ENCODE measurements at regions not wholly inside any gene's neighbourhood (a gene's known extent, or its start where the extent isn't known, plus 50 kb on each side); places are given as distances from the start of the nearest gene placed in this dataset.

- intact Hi-C loops (cut with micrococcal nuclease; ENCODE audit: unreplicated experiment) (no loop called here), in situ Hi-C loops (cut with MboI) (no loop called here)
- ChIA-PET RAD21 (ENCODE audit: unreplicated experiment) (no interaction called here), POLR2A (interaction anchor here (1.0 to 1.1 kb wide), 2 partner anchors 13 to 25 kb away, joined by 3 to 4 read pairs; no protein-coding TSS in a partner anchor), CTCF (no interaction called here), SMC1A (ENCODE audit: uncharacterized antibody, unreplicated experiment) (no interaction called here)
- no TSS peak for BruUV-seq (replicated peaks)
- Histone ChIP-seq H3K27me3 (replicated peaks in 1 of 2; ENCODE audit: control insufficient read depth in 2 of 2, insufficient read depth in 2 of 2, low read length in 1 of 2) (no peaks in the 10 kb centered on the region), H3K4me3 (no peak overlapping the region), H3K36me3 (ENCODE audit: control insufficient read depth in 2 of 2, insufficient read depth in 2 of 2, low read length in 1 of 2) (no peaks in the 10 kb centered on the region), H3K4me2 (ENCODE audit: control insufficient read depth, insufficient read depth) (no peak overlapping the region), H2AFZ (ENCODE audit: control insufficient read depth, low read depth, low read length) (no peak overlapping the region), H4K20me1 (ENCODE audit: control insufficient read depth, insufficient read depth) (no peaks in the 10 kb centered on the region), H3K27ac (ENCODE audit: control insufficient read depth, insufficient read depth) (no peak overlapping the region), H3K4me1 (ENCODE audit: control insufficient read depth, insufficient read depth, low read length) (no peaks in the 10 kb centered on the region), H3K9ac (ENCODE audit: control insufficient read depth, insufficient read depth, low read length) (no peak overlapping the region), H3K79me2 (ENCODE audit: control insufficient read depth, insufficient read depth, low read length) (no peaks in the 10 kb centered on the region), H3K9me3 (replicated peaks; ENCODE audit: control insufficient read depth, insufficient read depth, low read length) (no peaks in the 10 kb centered on the region; the same call in 2 of the 3 replicates)
- TF ChIP-seq NKRF (conservative IDR thresholded peaks at IDR 0.05), result no peak
- no peak for TF ChIP-seq NR2C2 (IDR thresholded peaks at IDR 0.05; ENCODE audit: borderline replicate concordance, control insufficient read depth, insufficient read length, low read depth)
- no peak for TF ChIP-seq FOS (IDR thresholded peaks at IDR 0.05; ENCODE audit: borderline replicate concordance, extremely low read depth, insufficient read length)
- TF ChIP-seq ATF2 (IDR thresholded peaks at IDR 0.05; ENCODE audit: low read length), result no peak
- no peak for TF ChIP-seq DPF2 (IDR thresholded peaks at IDR 0.05)
- no peak for TF ChIP-seq GATAD2B (conservative IDR thresholded peaks at IDR 0.05; ENCODE audit: low read depth)
- no peak for TF ChIP-seq ZNF384 (IDR thresholded peaks at IDR 0.05; ENCODE audit: borderline replicate concordance, low read depth, low read length)
- no peak for TF ChIP-seq ZNF687 (IDR thresholded peaks at IDR 0.05)
- no peak for TF ChIP-seq BMI1 (IDR thresholded peaks at IDR 0.05; ENCODE audit: borderline replicate concordance)
- TF ChIP-seq YBX1 (IDR thresholded peaks at IDR 0.05), result no peak
- TF ChIP-seq POU2F2 (IDR thresholded peaks at IDR 0.05; ENCODE audit: borderline replicate concordance, low read depth, low read length), result no peak
- TF ChIP-seq JUND (IDR thresholded peaks at IDR 0.05; ENCODE audit: low read depth, low read length), result no peak
- no peak for TF ChIP-seq HDAC6 (IDR thresholded peaks at IDR 0.05; ENCODE audit: unreplicated experiment)
- no peak for TF ChIP-seq ELK1 (IDR thresholded peaks at IDR 0.05; ENCODE audit: low read depth, low read length)
- no peak for TF ChIP-seq PBX3 (IDR thresholded peaks at IDR 0.05; ENCODE audit: insufficient replicate concordance, low read depth, low read length)
- no peak for TF ChIP-seq ZNF217 (IDR thresholded peaks at IDR 0.05)
- ATAC-seq (no peak), FAIRE-seq (no peak), DNase-seq (ENCODE audit: low read depth, low spot score) (no peak)
- 46% methylated on average over 11 of the region's 11 CpGs for WGBS (ENCODE audit: insufficient coverage, insufficient replicate concordance, low lambda C conversion rate, missing lambda C conversion rate)
Observed at GRCh38 chr6:14516956-14517355, 399.4 kb downstream of the CD83 start.

Measured in GM12878 (cell line).